A549 (cell line): ENCODE measurements at regions not wholly inside any gene's neighbourhood (a gene's known extent, or its start where the extent isn't known, plus 50 kb on each side); places are given as distances from the start of the nearest gene placed in this dataset.

ENCODE experiments used
- ATAC-seq, 2 experiments: fragments of 200-7000 bp in 1 of 2; fragments of >200 bp in 1 of 2; cut with Nextera tagmentation in 1 of 2; cut with Tn5 transposase in 1 of 2; 3 replicates each; pipeline versions ENCODE4 v1.8.0 to v1.9.1; 2018 to 2020; ENCODE audit warnings: mild to moderate bottlenecking in 1 of 2, moderate library complexity in 1 of 2
- CTCF ChIA-PET: fragments of 300-600 bp; sonication (Branson Sonifier 250); formaldehyde crosslinking; extraction: SDS; loops from one replicate; lab custom pipeline; 2021; ENCODE audit warnings: antibody characterized with exemption, inconsistent platforms; lab: Yijun Ruan, JAX
- POLR2A ChIA-PET: fragments of 350-600 bp; formaldehyde crosslinking; extraction: SDS; loops from one replicate; lab custom pipeline; 2021; ENCODE audit warnings: antibody characterized with exemption, inconsistent platforms; lab: Yijun Ruan, JAX
- DNase-seq, 2 experiments: peaks; one replicate each; pipeline versions ENCODE4 v3.0.0 to v3.0.0-alpha.2; 2011 to 2016; ENCODE audit warnings: low read depth in 1 of 2, low spot score in 1 of 2
- FAIRE-seq: peaks from 2 replicates; lab custom pipeline; 2011; peaks lifted over from hg19 to GRCh38; lab: Jason Lieb, UNC
- H3K27ac ChIP-seq, 2 experiments: fragments of >200 bp; sonication (Bioruptor Twin); formaldehyde crosslinking; 3 replicates each; pipeline ENCODE4 v1.5.1; 2016 to 2017
- H3K4me1 ChIP-seq: fragments of >200 bp; sonication (Bioruptor Twin); formaldehyde crosslinking; 3 replicates; pipeline ENCODE4 v1.6.1; 2016
- H3K4me2 ChIP-seq: fragments of >200 bp; sonication (Bioruptor Twin); formaldehyde crosslinking; 3 replicates; pipeline ENCODE4 v1.6.1; 2016
- H3K4me3 ChIP-seq: fragments of >200 bp; sonication (Bioruptor Twin); formaldehyde crosslinking; 3 replicates; pipeline ENCODE4 v1.5.1; 2016
- H3K9me3 ChIP-seq: fragments of >200 bp; sonication (Bioruptor Twin); formaldehyde crosslinking; 3 replicates; pipeline ENCODE4 v1.6.1; 2016
- CHD4 ChIP-seq: fragments of 200-600 bp; sonication (generic); IDR thresholded peaks from 2 replicates; pipeline ENCODE4 v1.6.1; 2016; ENCODE audit warnings: antibody characterized with exemption, mild to moderate bottlenecking, borderline replicate concordance
- EP300 ChIP-seq, 2 experiments: fragments of >200 bp; sonication (Bioruptor Twin); formaldehyde crosslinking; IDR thresholded peaks; 2 replicates in 1 of 2; 3 replicates in 1 of 2; pipeline ENCODE4 v1.6.1; 2016 to 2017
- ESRRA ChIP-seq: fragments of 150-350 bp; IDR thresholded peaks from 2 replicates; pipeline ENCODE4 v1.6.1; 2014; ENCODE audit warnings: mild to moderate bottlenecking, low read length, borderline replicate concordance
- FOSB ChIP-seq: fragments of 250-450 bp; sonication (Bioruptor Pico); IDR thresholded peaks from 2 replicates; pipeline ENCODE4 v1.5.0; 2020; ENCODE audit warnings: mild to moderate bottlenecking, moderate library complexity
- HEYL ChIP-seq: fragments of 250-450 bp; sonication (Bioruptor Pico); IDR thresholded peaks from 2 replicates; pipeline ENCODE4 v1.8.0; 2021; ENCODE audit warnings: mild to moderate bottlenecking, moderate library complexity
- HMGXB4 ChIP-seq: fragments of 250-450 bp; sonication (Bioruptor Pico); IDR thresholded peaks from 2 replicates; pipeline ENCODE4 v1.5.0; 2021; ENCODE audit warnings: mild to moderate bottlenecking, moderate library complexity, borderline replicate concordance
- HOXB5 ChIP-seq: fragments of 250-450 bp; sonication (Bioruptor Pico); IDR thresholded peaks from 2 replicates; pipeline ENCODE4 v1.5.0; 2020; ENCODE audit warnings: mild to moderate bottlenecking, moderate library complexity
- JUN ChIP-seq, 2 experiments: fragments of >200 bp; sonication (Bioruptor Twin); formaldehyde crosslinking; IDR thresholded peaks; 2 replicates in 1 of 2; 3 replicates in 1 of 2; pipeline ENCODE4 v1.6.1; 2016 to 2017
- JUNB ChIP-seq: fragments of >200 bp; sonication (Bioruptor Twin); formaldehyde crosslinking; IDR thresholded peaks from 2 replicates; pipeline ENCODE4 v1.6.1; 2016
- MAX ChIP-seq: IDR thresholded peaks from 2 replicates; pipeline ENCODE4 v1.6.1; 2012
- MAZ ChIP-seq: fragments of 150-350 bp; IDR thresholded peaks from 2 replicates; pipeline ENCODE4 v1.6.1; 2014; ENCODE audit warnings: antibody characterized with exemption, low read depth, low read length, borderline replicate concordance
- NFE2L2 ChIP-seq: fragments of 150-350 bp; conservative IDR thresholded peaks from 2 replicates; pipeline ENCODE4 v1.6.1; 2014; ENCODE audit warnings: low read length
- RARB ChIP-seq: fragments of 250-450 bp; sonication (Bioruptor Pico); IDR thresholded peaks from 2 replicates; pipeline ENCODE4 v1.8.0; 2021; ENCODE audit warnings: mild to moderate bottlenecking, moderate library complexity
- RNF2 ChIP-seq: fragments of 200-600 bp; sonication (generic); IDR thresholded peaks from 2 replicates; pipeline ENCODE4 v1.6.1; 2016; ENCODE audit warnings: low read depth, mild to moderate bottlenecking, antibody characterized with exemption, moderate library complexity, borderline replicate concordance
- ZC3H11A ChIP-seq: fragments of 450-650 bp; IDR thresholded peaks from 2 replicates; pipeline ENCODE4 v1.6.1; 2014; ENCODE audit warnings: antibody characterized with exemption, mild to moderate bottlenecking
- WGBS: methylation state at CpG from one replicate; pipeline ENCODE4 v1.1.6; 2017; ENCODE audit errors: missing lambda C conversion rate; 5-methylcytosine and 5-hydroxymethylcytosine counted together
- TF ChIP-seq, protein P1 (sequence below): IDR thresholded peaks from 2 replicates; pipeline ENCODE4 v1.6.1; 2012; ENCODE audit warnings: low read depth, borderline replicate concordance
- TF ChIP-seq, protein P2 (sequence below): fragments of >200 bp; sonication (Bioruptor Twin); formaldehyde crosslinking; IDR thresholded peaks from 3 replicates; pipeline ENCODE4 v1.5.1; 2016
- TF ChIP-seq, protein P3 (sequence below): fragments of >200 bp; sonication (Bioruptor Twin); formaldehyde crosslinking; IDR thresholded peaks from 3 replicates; pipeline ENCODE4 v1.6.1; 2016

DNA sequence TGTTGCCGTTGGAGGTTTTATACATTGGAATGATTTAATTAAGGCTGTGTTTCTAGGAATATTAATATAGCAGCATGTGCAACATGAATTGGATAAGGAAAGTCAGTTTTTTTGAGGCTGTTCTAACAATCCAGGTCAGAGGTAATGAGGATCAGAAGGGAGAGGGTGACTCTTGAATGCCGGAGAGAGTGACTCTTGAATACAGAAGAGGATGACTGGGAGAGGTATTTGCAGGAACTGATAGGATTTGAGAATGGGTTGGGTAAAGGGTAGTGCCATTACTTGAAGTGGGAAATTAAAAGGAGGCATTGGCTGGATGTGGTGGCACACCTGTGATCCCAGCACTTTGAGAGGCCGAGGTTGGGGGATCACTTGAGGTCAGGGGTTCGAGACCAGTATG is 55.6 kb upstream of the MACF1 start:
- CTCF ChIA-PET = no interaction called here
- no peak overlapping the region for H3K27ac ChIP-seq
- TF ChIP-seq NFE2L2 = no peak
- no peak for TF ChIP-seq ZC3H11A
- TF ChIP-seq RARB = no peak
- no peak for TF ChIP-seq HMGXB4 (CRISPR knock-in tag)
- no peak for TF ChIP-seq JUN (IDR thresholded peaks at IDR 0.05)
- TF ChIP-seq MAZ = no peak
- TF ChIP-seq EP300 (IDR thresholded peaks at IDR 0.05) = no peak
- no peak for TF ChIP-seq HOXB5 (CRISPR knock-in tag)
- TF ChIP-seq, protein P1, sequence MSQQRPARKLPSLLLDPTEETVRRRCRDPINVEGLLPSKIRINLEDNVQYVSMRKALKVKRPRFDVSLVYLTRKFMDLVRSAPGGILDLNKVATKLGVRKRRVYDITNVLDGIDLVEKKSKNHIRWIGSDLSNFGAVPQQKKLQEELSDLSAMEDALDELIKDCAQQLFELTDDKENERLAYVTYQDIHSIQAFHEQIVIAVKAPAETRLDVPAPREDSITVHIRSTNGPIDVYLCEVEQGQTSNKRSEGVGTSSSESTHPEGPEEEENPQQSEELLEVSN = no peak
- no peak for TF ChIP-seq FOSB
- TF ChIP-seq, protein P2, sequence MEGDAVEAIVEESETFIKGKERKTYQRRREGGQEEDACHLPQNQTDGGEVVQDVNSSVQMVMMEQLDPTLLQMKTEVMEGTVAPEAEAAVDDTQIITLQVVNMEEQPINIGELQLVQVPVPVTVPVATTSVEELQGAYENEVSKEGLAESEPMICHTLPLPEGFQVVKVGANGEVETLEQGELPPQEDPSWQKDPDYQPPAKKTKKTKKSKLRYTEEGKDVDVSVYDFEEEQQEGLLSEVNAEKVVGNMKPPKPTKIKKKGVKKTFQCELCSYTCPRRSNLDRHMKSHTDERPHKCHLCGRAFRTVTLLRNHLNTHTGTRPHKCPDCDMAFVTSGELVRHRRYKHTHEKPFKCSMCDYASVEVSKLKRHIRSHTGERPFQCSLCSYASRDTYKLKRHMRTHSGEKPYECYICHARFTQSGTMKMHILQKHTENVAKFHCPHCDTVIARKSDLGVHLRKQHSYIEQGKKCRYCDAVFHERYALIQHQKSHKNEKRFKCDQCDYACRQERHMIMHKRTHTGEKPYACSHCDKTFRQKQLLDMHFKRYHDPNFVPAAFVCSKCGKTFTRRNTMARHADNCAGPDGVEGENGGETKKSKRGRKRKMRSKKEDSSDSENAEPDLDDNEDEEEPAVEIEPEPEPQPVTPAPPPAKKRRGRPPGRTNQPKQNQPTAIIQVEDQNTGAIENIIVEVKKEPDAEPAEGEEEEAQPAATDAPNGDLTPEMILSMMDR = no peak
- TF ChIP-seq CHD4 = no peak
- no peak for TF ChIP-seq ESRRA
- TF ChIP-seq, protein P3, sequence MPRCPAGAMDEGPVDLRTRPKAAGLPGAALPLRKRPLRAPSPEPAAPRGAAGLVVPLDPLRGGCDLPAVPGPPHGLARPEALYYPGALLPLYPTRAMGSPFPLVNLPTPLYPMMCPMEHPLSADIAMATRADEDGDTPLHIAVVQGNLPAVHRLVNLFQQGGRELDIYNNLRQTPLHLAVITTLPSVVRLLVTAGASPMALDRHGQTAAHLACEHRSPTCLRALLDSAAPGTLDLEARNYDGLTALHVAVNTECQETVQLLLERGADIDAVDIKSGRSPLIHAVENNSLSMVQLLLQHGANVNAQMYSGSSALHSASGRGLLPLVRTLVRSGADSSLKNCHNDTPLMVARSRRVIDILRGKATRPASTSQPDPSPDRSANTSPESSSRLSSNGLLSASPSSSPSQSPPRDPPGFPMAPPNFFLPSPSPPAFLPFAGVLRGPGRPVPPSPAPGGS = no peak
- no peak for TF ChIP-seq RNF2
- POLR2A ChIA-PET = no interaction called here
- no peak overlapping the region for H3K4me2 ChIP-seq
- H3K4me1 ChIP-seq = peaks cover 25% of the 10 kb centered on the region
- no peak overlapping the region for H3K4me3 ChIP-seq
- no peak for DNase-seq
- 87% methylated on average over 4 of the region's 4 CpGs for WGBS
- no peaks in the 10 kb centered on the region for H3K9me3 ChIP-seq
- ATAC-seq = no peak
- no peak for FAIRE-seq

DNA sequence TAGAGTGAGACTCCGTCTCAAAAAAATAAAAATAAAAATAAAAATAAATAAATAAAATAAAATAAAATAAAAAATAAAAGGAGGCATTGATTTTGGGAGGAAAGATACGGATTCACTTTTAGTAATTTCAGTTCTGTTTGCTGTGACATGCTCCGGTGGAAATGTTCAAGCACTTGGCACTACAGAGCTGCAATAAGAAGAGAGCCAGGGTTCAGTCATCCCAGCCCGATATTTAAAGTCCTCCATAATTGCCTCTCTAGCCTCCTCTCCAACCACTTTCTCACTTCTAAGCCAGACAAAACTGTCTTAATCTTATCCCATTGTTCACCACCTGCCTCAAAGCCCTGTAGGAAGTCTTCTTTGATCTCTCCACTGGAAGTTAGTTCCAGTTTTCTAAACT is 55.0 kb upstream of the MACF1 start:
- DNase-seq (no peak), FAIRE-seq (no peak), ATAC-seq (no peak)
- no peak for TF ChIP-seq MAZ
- Histone ChIP-seq H3K4me2 (no peak overlapping the region), H3K9me3 (no peaks in the 10 kb centered on the region), H3K27ac (no peak overlapping the region), H3K4me1 (peaks cover 30% of the 10 kb centered on the region), H3K4me3 (no peak overlapping the region)
- WGBS = 90% methylated on average over 4 of the region's 4 CpGs
- ChIA-PET POLR2A (no interaction called here), CTCF (no interaction called here)

- POLR2A ChIA-PET = no interaction called here
- ATAC-seq = no peak
- no peak overlapping the region for H3K27ac ChIP-seq
- CTCF ChIA-PET = interaction anchor here (1.0 to 2.0 kb wide), 2 partner anchors 15 to 41 kb away, joined by 3 to 8 read pairs; no protein-coding TSS in a partner anchor
- H3K4me1 ChIP-seq = peaks cover 35% of the 10 kb centered on the region
- TF ChIP-seq ZC3H11A (no peak), JUNB (no peak), MAX (no peak), HEYL (CRISPR knock-in tag) (no peak), JUN (IDR thresholded peaks at IDR 0.05) (no peak)
- no peak overlapping the region for H3K4me3 ChIP-seq
- no peak for DNase-seq
- H3K4me2 ChIP-seq = no peak overlapping the region
- no peaks in the 10 kb centered on the region for H3K9me3 ChIP-seq
- FAIRE-seq = no peak
- 86% methylated on average over 2 of the region's 2 CpGs for WGBS
Observed at GRCh38 chr1:39150779-39151178, 53.7 kb upstream of the MACF1 start.
